IPS-18a (cell line): ENCODE measurements at regions not wholly inside any gene's neighbourhood (a gene's known extent, or its start where the extent isn't known, plus 50 kb on each side); places are given as distances from the start of the nearest gene placed in this dataset.
A peak's percentile ranks its signal among the peaks of the same experiment; 100 is the strongest.

ENCODE experiments used
- H3K27ac ChIP-seq: one replicate; pipeline ENCODE4 v1.5.1; 2013; ENCODE audit warnings: low read length
- H3K27me3 ChIP-seq: one replicate; pipeline ENCODE4 v1.6.1; 2013; ENCODE audit warnings: mild to moderate bottlenecking, low read length; ENCODE audit not compliant: control insufficient read depth, insufficient read depth
- H3K36me3 ChIP-seq: one replicate; pipeline ENCODE4 v1.6.1; 2013; ENCODE audit warnings: low read depth, low read length; ENCODE audit not compliant: control insufficient read depth
- H3K4me1 ChIP-seq: one replicate; pipeline ENCODE4 v1.6.1; 2013; ENCODE audit warnings: low read depth, low read length; ENCODE audit not compliant: control insufficient read depth
- H3K4me3 ChIP-seq: one replicate; pipeline ENCODE4 v1.5.1; 2013; ENCODE audit warnings: low read length
- H3K9ac ChIP-seq: one replicate; pipeline ENCODE4 v1.6.1; 2013; ENCODE audit warnings: mild to moderate bottlenecking, low read length, moderate library complexity
- H3K9me3 ChIP-seq: one replicate; pipeline ENCODE4 v1.6.1; 2013; ENCODE audit warnings: low read depth, low read length; ENCODE audit not compliant: control insufficient read depth

DNA sequence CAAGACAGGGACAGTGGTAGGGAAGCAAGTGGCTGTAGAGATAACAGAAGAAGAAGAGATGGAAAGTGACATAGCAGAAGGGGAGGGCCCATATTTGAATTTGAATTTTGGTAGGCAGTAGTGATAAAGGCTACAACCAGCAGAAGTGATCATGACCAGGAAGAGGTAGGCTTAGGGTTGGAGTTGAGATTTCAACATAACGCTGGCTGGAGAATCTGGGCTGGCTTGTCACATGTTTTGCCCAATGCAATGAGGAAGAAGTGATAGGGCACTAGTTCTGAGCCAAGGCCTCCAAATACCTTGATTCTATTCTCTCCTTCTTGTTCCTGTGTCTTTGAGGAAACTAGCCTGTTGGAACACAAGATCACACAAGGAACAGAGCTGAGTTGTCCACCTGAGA lies 69.4 kb downstream of the SCG2 start:
- no peaks in the 10 kb centered on the region for H3K27me3 ChIP-seq
- no peak overlapping the region for H3K4me3 ChIP-seq

DNA sequence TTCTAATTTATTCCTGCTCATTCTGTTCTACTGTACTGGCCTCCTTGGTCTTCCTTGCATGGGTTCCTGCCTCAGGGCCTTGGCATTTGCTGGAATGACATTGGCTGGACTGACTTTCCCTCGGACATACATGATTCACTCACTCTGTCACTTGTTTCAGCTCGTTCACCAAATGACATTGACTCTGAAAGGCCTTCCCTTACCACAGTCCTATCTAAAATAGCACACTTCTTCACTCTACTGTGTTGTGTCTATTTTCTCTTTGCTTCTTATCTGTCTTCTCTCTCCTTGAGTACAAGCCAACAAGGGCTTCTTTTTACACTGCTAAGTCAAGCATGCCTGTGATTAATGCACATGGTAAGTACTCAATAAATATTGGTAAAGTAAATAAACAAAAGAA lies 65.6 kb downstream of the SCG2 start:
- Histone ChIP-seq H3K4me3 (no peak overlapping the region), H3K9ac (no peak overlapping the region), H3K27ac (no peak overlapping the region), H3K9me3 (no peaks in the 10 kb centered on the region), H3K4me1 (peaks cover 19% of the 10 kb centered on the region), H3K36me3 (no peaks in the 10 kb centered on the region), H3K27me3 (no peaks in the 10 kb centered on the region)

More for the DNA sequence above, 69.4 kb downstream of the SCG2 start:
- no peaks in the 10 kb centered on the region for H3K36me3 ChIP-seq
- no peak overlapping the region for H3K9ac ChIP-seq
- H3K9me3 ChIP-seq: no peaks in the 10 kb centered on the region
- H3K27ac ChIP-seq: no peak overlapping the region
- peaks cover 5% of the 10 kb centered on the region for H3K4me1 ChIP-seq

DNA sequence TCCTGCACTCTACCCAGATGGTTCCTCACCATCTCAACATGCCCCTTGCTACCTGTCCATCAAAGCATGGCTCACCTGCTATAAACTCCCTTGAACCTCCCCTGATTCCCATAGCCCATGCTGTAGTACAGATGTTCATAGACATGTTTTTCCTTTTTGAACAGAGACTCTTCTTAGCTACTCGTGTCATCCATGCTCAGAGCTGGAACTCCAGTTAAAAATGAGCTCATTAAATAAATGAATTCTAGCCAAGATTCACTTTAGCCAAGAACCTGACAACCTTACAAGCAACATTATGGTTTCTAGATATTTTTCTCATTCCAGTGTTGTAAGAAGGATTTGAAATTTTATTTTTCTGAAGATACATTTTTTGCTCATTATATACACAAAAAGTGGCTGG lies 65.0 kb downstream of the SCG2 start:
- no peaks in the 10 kb centered on the region for H3K27me3 ChIP-seq
- no peak overlapping the region for H3K9ac ChIP-seq
- no peak overlapping the region for H3K4me3 ChIP-seq
- no peaks in the 10 kb centered on the region for H3K36me3 ChIP-seq
- H3K9me3 ChIP-seq: no peaks in the 10 kb centered on the region
- H3K4me1 ChIP-seq: peaks cover 19% of the 10 kb centered on the region
- H3K27ac ChIP-seq: no peak overlapping the region

DNA sequence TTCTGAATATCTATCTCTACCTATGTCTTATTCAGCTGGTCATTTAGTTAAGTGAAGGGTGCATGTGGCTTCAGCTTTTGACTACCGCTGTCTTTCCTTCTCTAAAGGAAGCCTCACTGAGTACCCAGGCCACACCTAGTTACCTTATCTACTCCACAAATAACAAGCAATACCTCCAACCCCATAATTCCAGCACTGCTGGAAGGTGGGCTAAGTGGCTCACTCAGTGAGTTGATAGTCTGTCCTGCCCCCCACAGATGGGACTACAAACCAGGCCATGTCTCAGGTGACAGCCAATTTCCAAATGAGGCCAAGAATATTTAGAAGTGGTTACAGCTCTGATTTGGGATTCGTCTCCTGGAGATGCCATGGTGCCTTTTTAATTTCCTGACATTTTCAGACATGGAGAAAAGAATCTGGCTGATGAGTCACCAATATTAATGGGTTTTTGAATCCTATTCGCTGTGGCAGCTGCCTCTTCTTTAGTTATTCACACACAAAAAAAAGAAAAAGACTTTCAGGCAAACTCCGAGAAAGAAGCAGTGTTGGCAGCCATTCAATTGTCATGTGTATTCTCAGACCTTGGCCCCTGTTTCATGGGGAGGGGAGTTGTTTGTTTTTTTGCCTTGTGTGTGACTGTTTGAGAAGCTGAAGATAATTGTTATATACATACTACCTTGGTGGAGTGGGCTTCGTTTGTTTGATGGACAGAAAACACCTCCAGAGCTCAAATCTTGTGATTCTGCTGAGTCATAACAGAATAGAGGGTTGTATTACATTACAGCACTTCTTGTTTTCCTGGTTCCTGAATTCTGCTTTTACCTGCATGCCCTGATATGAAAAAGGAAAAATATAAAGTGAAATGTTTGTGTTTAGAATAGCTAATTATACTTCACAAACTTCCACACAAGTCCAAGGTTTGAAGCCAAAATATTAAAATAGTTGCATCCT lies 64.2 kb downstream of the SCG2 start:
- Histone ChIP-seq H3K27me3 (no peaks in the 10 kb centered on the region), H3K36me3 (no peaks in the 10 kb centered on the region), H3K4me1 (peaks cover 19% of the 10 kb centered on the region), H3K9me3 (no peaks in the 10 kb centered on the region), H3K9ac (peak overlapping the region; percentile 3), H3K27ac (no peak overlapping the region), H3K4me3 (no peak overlapping the region)

DNA sequence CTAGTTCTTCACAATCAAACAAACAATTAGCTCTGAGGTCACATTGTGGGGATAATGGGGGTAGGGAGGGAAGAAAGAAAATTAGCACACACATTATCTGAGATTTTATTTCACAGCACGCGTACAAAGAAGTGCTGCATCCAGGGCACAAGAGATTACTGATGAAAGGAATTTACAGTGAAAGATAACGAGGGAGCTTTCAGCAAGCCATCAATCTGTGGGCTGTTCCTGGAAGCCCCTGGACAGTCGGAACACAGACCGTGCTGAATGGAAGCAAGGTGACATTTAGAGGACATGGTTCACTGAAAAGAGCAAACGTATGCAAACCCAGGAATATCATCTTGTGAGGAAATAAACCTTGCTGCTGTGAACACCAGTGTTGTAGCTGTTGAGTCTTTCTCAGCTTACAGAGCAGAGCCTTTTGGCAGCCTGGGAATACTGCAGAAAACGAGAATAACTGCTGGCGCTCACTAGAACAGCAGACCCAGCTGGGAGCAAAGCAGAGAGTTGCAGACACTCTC lies 63.2 kb downstream of the SCG2 start:
- Histone ChIP-seq H3K9me3 (no peaks in the 10 kb centered on the region), H3K4me3 (no peak overlapping the region), H3K27me3 (no peaks in the 10 kb centered on the region), H3K9ac (no peak overlapping the region), H3K36me3 (no peaks in the 10 kb centered on the region), H3K27ac (no peak overlapping the region), H3K4me1 (peaks cover 19% of the 10 kb centered on the region)

DNA sequence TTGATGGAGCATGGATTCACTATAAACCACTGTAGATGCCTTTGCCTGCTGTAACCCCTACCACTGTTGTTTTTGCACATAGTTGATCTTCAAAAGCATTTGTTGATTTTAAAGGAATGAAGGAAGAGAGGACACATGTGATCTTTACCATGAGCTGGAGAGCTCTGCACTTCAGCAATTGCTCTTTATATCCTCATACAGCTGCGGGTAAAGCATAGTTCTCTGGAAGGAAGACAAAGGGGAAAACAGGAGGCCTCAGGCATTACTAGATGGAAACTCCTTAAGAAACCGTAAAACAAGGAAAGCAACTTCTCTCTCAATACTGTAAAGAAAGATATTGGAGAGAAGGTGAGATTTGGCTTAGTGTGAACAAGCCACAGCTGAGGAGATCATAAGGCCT lies 60.6 kb downstream of the SCG2 start:
- no peaks in the 10 kb centered on the region for H3K36me3 ChIP-seq
- H3K4me1 ChIP-seq: peaks cover 19% of the 10 kb centered on the region
- no peaks in the 10 kb centered on the region for H3K9me3 ChIP-seq
- H3K4me3 ChIP-seq: no peak overlapping the region
- no peak overlapping the region for H3K9ac ChIP-seq
- no peaks in the 10 kb centered on the region for H3K27me3 ChIP-seq
- no peak overlapping the region for H3K27ac ChIP-seq

DNA sequence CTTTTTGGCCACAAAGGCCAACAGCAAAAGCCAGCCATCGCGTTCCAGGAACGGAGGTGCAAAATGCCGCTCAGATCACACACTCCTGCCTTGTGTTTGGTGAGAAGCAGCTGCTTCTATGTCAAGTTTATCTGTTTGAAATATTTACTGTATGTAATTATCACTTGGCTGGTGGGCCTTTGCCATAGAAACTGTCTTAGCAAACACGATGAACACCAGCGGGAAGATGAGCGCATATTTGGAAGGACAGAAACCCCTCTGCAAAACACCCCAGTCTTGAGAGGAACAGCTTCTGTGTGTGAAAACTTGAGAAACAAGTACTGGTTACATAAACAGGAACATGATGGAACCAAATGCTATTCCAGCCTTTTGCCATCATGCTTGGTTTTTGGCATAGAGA lies 59.7 kb downstream of the SCG2 start:
- no peak overlapping the region for H3K4me3 ChIP-seq
- peaks cover 16% of the 10 kb centered on the region for H3K4me1 ChIP-seq
- no peak overlapping the region for H3K9ac ChIP-seq
- no peaks in the 10 kb centered on the region for H3K36me3 ChIP-seq
- H3K9me3 ChIP-seq: no peaks in the 10 kb centered on the region
- H3K27ac ChIP-seq: no peak overlapping the region
- no peaks in the 10 kb centered on the region for H3K27me3 ChIP-seq

DNA sequence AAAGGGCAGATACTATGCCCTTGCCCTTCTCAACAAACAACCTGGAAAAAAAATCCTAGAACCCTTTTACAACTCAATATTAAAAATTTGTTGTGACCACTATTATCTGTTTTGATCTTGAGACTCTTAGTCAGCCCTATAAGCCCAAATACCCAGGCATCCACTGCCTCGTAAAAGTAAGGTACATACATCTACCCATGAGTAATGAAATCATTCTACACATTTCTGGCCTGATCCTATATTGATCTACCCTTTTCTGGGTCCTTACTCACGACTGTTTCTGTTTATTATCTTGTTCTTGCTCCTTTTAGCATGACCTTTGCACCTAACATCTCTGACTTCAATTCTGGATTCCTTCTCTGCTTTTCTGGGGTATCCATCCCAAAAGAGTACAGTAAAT lies 56.8 kb downstream of the SCG2 start:
- no peak overlapping the region for H3K9ac ChIP-seq
- H3K4me1 ChIP-seq: no peaks in the 10 kb centered on the region
- no peak overlapping the region for H3K4me3 ChIP-seq
- H3K27me3 ChIP-seq: no peaks in the 10 kb centered on the region
- H3K36me3 ChIP-seq: no peaks in the 10 kb centered on the region
- H3K27ac ChIP-seq: no peak overlapping the region
- no peaks in the 10 kb centered on the region for H3K9me3 ChIP-seq

DNA sequence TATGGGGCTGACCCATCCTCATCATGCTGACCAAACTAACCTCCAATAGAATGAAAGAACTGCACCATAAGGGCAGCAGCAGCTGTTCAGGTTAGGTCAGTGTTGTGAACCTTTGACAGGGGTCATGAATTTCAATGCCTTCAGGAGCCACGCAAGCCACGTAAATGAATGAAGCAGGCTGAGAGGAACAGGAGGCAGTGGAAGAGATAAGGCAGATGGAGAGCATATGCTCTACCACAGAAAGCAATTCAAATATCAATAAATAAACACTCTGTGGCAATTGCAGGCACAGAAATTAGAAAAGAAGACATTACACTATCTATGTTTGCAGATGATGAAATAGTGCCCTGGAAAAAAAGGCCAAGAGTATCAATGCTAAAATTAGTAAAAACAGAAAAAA lies 56.3 kb downstream of the SCG2 start:
- Histone ChIP-seq H3K36me3 (no peaks in the 10 kb centered on the region), H3K4me3 (no peak overlapping the region), H3K9me3 (no peaks in the 10 kb centered on the region), H3K27ac (no peak overlapping the region), H3K9ac (no peak overlapping the region), H3K4me1 (no peaks in the 10 kb centered on the region), H3K27me3 (no peaks in the 10 kb centered on the region)
